ENCODE measurements at regions not wholly inside any gene's neighbourhood (a gene's known extent, or its start where the extent isn't known, plus 50 kb on each side); places are given as distances from the start of the nearest gene placed in this dataset.

DNA sequence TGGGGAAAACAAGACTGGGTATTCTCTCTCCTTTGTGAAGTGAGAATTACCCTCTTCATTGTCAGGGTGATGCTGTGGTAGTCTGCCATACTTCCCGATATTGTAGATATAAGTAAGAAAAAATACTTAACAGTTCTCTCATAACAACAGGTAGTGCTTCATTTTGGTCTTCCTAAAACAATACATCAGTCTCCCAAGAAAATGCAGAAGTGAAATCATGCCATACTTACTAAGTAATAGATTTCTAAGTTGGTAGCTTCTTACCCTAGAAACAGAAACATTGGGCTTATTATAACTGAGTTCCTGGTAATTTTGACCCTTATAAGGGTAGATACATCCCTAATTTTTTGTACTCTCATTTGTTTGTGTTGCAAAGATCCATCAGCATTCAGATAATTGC lies 460.7 kb upstream of the DCC start (continued):
- TF ChIP-seq, protein P1, sequence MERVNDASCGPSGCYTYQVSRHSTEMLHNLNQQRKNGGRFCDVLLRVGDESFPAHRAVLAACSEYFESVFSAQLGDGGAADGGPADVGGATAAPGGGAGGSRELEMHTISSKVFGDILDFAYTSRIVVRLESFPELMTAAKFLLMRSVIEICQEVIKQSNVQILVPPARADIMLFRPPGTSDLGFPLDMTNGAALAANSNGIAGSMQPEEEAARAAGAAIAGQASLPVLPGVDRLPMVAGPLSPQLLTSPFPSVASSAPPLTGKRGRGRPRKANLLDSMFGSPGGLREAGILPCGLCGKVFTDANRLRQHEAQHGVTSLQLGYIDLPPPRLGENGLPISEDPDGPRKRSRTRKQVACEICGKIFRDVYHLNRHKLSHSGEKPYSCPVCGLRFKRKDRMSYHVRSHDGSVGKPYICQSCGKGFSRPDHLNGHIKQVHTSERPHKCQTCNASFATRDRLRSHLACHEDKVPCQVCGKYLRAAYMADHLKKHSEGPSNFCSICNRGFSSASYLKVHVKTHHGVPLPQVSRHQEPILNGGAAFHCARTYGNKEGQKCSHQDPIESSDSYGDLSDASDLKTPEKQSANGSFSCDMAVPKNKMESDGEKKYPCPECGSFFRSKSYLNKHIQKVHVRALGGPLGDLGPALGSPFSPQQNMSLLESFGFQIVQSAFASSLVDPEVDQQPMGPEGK (CRISPR knock-in tag; IDR thresholded peaks at IDR 0.05; ENCODE audit: borderline replicate concordance) = no peak
- TF ChIP-seq, protein P2, sequence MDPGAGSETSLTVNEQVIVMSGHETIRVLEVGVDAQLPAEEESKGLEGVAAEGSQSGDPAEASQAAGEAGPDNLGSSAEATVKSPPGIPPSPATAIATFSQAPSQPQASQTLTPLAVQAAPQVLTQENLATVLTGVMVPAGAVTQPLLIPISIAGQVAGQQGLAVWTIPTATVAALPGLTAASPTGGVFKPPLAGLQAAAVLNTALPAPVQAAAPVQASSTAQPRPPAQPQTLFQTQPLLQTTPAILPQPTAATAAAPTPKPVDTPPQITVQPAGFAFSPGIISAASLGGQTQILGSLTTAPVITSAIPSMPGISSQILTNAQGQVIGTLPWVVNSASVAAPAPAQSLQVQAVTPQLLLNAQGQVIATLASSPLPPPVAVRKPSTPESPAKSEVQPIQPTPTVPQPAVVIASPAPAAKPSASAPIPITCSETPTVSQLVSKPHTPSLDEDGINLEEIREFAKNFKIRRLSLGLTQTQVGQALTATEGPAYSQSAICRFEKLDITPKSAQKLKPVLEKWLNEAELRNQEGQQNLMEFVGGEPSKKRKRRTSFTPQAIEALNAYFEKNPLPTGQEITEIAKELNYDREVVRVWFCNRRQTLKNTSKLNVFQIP (CRISPR knock-in tag; IDR thresholded peaks at IDR 0.05; ENCODE audit: borderline replicate concordance, low read depth) = no peak

DNA sequence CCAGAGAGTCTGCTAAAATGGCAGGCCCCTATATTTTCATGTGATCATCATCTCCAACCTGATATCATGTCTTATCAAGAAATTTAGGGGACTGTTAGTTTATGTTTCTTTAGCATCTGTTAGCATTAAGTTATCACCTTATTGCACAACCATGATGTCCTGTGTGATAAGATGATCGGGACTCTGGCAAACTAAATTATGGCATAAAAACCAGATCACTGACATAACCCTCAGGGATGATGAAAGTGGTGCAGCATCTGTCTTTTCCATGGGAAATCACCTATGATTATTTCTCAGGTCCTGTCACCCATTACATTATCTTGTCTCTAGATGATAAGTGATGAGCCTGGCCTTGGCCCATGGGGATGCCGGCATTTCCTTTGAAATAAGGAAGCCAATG lies 458.6 kb upstream of the DCC start:
- TF ChIP-seq TCF4 (CRISPR knock-in tag; IDR thresholded peaks at IDR 0.05; ENCODE audit: borderline replicate concordance) = peak; percentile 67; the same call in 1 of the 2 replicates
- TF ChIP-seq, protein P3, sequence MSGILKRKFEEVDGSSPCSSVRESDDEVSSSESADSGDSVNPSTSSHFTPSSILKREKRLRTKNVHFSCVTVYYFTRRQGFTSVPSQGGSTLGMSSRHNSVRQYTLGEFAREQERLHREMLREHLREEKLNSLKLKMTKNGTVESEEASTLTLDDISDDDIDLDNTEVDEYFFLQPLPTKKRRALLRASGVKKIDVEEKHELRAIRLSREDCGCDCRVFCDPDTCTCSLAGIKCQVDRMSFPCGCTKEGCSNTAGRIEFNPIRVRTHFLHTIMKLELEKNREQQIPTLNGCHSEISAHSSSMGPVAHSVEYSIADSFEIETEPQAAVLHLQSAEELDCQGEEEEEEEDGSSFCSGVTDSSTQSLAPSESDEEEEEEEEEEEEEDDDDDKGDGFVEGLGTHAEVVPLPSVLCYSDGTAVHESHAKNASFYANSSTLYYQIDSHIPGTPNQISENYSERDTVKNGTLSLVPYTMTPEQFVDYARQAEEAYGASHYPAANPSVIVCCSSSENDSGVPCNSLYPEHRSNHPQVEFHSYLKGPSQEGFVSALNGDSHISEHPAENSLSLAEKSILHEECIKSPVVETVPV (CRISPR knock-in tag; IDR thresholded peaks at IDR 0.05) = no peak
- TF ChIP-seq SNAI2 (CRISPR knock-in tag; IDR thresholded peaks at IDR 0.05) = no peak
- ATAC-seq = no peak

DNA sequence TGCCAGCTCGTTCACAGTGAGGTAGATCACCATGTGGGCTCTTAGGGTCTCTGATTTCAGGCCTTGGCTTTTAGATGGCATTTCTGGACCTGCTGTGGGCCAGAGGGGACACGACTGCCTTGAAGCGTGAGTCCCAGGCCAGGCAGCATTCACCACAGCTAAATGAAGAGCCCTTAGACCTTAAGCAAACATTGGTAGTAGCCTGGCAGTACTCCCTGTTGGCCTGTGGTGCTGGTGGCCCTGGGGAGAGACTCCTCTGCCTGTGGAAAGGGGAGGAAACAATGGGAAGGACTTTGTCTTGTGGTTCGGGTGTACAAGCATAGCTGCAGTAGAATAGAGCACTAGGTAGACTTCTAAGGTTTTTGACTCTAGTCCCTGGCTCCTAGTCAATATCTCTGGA lies 456.0 kb upstream of the DCC start:
- no peak for ATAC-seq
- no peak for TF ChIP-seq OSR1 (CRISPR knock-in tag; IDR thresholded peaks at IDR 0.05)
- TF ChIP-seq, protein P4, sequence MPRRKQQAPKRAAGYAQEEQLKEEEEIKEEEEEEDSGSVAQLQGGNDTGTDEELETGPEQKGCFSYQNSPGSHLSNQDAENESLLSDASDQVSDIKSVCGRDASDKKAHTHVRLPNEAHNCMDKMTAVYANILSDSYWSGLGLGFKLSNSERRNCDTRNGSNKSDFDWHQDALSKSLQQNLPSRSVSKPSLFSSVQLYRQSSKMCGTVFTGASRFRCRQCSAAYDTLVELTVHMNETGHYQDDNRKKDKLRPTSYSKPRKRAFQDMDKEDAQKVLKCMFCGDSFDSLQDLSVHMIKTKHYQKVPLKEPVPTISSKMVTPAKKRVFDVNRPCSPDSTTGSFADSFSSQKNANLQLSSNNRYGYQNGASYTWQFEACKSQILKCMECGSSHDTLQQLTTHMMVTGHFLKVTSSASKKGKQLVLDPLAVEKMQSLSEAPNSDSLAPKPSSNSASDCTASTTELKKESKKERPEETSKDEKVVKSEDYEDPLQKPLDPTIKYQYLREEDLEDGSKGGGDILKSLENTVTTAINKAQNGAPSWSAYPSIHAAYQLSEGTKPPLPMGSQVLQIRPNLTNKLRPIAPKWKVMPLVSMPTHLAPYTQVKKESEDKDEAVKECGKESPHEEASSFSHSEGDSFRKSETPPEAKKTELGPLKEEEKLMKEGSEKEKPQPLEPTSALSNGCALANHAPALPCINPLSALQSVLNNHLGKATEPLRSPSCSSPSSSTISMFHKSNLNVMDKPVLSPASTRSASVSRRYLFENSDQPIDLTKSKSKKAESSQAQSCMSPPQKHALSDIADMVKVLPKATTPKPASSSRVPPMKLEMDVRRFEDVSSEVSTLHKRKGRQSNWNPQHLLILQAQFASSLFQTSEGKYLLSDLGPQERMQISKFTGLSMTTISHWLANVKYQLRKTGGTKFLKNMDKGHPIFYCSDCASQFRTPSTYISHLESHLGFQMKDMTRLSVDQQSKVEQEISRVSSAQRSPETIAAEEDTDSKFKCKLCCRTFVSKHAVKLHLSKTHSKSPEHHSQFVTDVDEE (CRISPR knock-in tag; IDR thresholded peaks at IDR 0.05) = no peak

DNA sequence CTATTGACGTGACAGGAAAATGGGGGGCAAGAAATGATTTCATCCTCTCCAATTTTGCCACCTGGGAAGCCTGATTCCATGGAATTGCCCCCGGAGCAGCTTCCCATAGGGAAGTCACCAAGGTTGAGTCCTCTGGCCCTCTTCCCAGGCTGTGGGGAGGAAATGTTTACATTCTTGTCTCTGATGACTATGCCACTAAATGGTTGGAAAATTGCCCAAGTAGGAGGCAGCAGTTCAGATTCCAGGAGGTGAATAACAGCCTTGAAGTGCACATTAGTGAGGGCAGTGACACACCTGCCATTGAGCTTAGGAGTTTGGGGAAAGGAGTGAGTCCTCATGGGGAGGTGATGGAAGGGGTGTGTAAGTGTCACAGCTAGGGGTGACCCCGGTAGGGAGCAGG lies 449.2 kb upstream of the DCC start:
- no peak for TF ChIP-seq ZNF565 (CRISPR knock-in tag; conservative IDR thresholded peaks at IDR 0.05; ENCODE audit: low read depth)
- no peak for TF ChIP-seq OSR1 (CRISPR knock-in tag; IDR thresholded peaks at IDR 0.05)
- no peak for TF ChIP-seq ESRRG (CRISPR knock-in tag; IDR thresholded peaks at IDR 0.05)
- no peak for TF ChIP-seq RARB (CRISPR knock-in tag; IDR thresholded peaks at IDR 0.05)
- TF ChIP-seq CSDC2 (CRISPR knock-in tag; IDR thresholded peaks at IDR 0.05) = no peak
- no peak for TF ChIP-seq ZNF8 (CRISPR knock-in tag; IDR thresholded peaks at IDR 0.05)
- no peak for TF ChIP-seq ZFP30 (CRISPR knock-in tag; IDR thresholded peaks at IDR 0.05)
- TF ChIP-seq SNAI2 (CRISPR knock-in tag; IDR thresholded peaks at IDR 0.05) = no peak
- TF ChIP-seq BACH2 (CRISPR knock-in tag; IDR thresholded peaks at IDR 0.05; ENCODE audit: borderline replicate concordance) = no peak
- no peak for ATAC-seq

DNA sequence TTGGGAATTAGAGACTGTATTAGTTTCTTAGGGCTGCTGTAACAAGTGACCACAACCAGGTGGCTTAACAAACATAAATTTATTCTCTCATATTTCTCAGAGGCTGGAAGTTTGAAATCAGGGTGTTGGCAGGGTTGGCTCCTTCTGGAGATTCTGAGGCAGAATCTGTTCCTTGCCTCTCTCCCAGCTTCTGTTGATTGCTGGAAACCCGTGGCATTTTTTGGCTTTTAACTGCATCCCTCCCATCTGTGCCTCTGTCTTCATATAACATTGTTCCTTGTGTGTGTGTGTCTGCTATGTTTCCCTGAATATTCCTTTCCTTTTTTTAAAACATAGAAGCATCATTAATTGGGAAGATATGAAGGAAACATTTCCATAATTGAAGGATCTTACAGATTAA lies 448.1 kb upstream of the DCC start:
- no peak for TF ChIP-seq ZNF8 (CRISPR knock-in tag; IDR thresholded peaks at IDR 0.05)
- no peak for TF ChIP-seq RARB (CRISPR knock-in tag; IDR thresholded peaks at IDR 0.05)
- no peak for ATAC-seq

DNA sequence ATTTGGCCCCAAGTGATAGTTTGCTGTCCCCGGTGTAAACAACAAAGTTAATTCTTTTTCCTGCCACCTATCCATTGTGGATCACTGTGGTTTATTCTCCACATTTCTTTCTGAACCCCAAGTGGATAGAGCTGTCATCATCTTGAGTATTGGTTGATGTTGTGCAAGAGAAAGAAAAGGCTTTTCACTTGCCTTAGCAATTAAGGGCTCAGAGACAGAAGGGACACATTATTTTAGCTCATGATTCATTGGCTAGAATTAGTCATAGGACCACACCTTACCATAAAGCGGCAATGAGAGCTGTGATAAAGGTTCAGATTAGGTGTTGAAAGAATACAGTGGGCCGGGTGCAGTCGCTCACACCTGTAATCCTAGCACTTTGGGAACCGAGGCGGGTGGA lies 442.1 kb upstream of the DCC start:
- no peak for ATAC-seq
- TF ChIP-seq TCF4 (CRISPR knock-in tag; IDR thresholded peaks at IDR 0.05; ENCODE audit: borderline replicate concordance) = no peak
- TF ChIP-seq CSDC2 (CRISPR knock-in tag; IDR thresholded peaks at IDR 0.05) = no peak
- no peak for TF ChIP-seq SNAI2 (CRISPR knock-in tag; IDR thresholded peaks at IDR 0.05)
- no peak for TF ChIP-seq ESRRG (CRISPR knock-in tag; IDR thresholded peaks at IDR 0.05)
- TF ChIP-seq, protein P4 (CRISPR knock-in tag; IDR thresholded peaks at IDR 0.05) = no peak
- no peak for TF ChIP-seq ZFP30 (CRISPR knock-in tag; IDR thresholded peaks at IDR 0.05)
- no peak for TF ChIP-seq BACH2 (CRISPR knock-in tag; IDR thresholded peaks at IDR 0.05; ENCODE audit: borderline replicate concordance)
- TF ChIP-seq, protein P3 (CRISPR knock-in tag; IDR thresholded peaks at IDR 0.05) = no peak
- no peak for TF ChIP-seq ISL1 (CRISPR knock-in tag; IDR thresholded peaks at IDR 0.05)
- TF ChIP-seq, protein P1 (CRISPR knock-in tag; IDR thresholded peaks at IDR 0.05; ENCODE audit: borderline replicate concordance) = no peak
- no peak for TF ChIP-seq OSR1 (CRISPR knock-in tag; IDR thresholded peaks at IDR 0.05)
- TF ChIP-seq RARB (CRISPR knock-in tag; IDR thresholded peaks at IDR 0.05) = no peak
- no peak for TF ChIP-seq ZNF565 (CRISPR knock-in tag; conservative IDR thresholded peaks at IDR 0.05; ENCODE audit: low read depth)

Data from SK-N-SH treated with all-trans-retinoic acid at 6 μM for 48 hours (cell line).